ENCODE measurements at regions not wholly inside any gene's neighbourhood (a gene's known extent, or its start where the extent isn't known, plus 50 kb on each side); places are given as distances from the start of the nearest gene placed in this dataset.
"Not testable (repeated sequence)": the region's sequence is repeated elsewhere in the genome, so short reads cannot be mapped to it uniquely, and the experiment has no call there.

GRCh38 chr3:94482686-94483085 lies 419.8 kb downstream of the NSUN3 start:
- H3K36me3 Mint-ChIP-seq (ENCODE audit: unreplicated experiment) = no peaks in the 10 kb centered on the region
- H3K27ac Mint-ChIP-seq (ENCODE audit: unreplicated experiment) = no peak overlapping the region
- H3K4me1 Mint-ChIP-seq (ENCODE audit: low read depth, unreplicated experiment) = no peaks in the 10 kb centered on the region
- no peak for TF ChIP-seq CTCF (IDR thresholded peaks at IDR 0.05; ENCODE audit: partially characterized antibody, unreplicated experiment)
- no peaks in the 10 kb centered on the region for H3K9me3 Mint-ChIP-seq (ENCODE audit: unreplicated experiment)
- no peaks in the 10 kb centered on the region for H3K27me3 Mint-ChIP-seq (ENCODE audit: unreplicated experiment)
- no peak overlapping the region for H3K4me3 Mint-ChIP-seq (ENCODE audit: unreplicated experiment)
- DNase-seq = no peak

DNA sequence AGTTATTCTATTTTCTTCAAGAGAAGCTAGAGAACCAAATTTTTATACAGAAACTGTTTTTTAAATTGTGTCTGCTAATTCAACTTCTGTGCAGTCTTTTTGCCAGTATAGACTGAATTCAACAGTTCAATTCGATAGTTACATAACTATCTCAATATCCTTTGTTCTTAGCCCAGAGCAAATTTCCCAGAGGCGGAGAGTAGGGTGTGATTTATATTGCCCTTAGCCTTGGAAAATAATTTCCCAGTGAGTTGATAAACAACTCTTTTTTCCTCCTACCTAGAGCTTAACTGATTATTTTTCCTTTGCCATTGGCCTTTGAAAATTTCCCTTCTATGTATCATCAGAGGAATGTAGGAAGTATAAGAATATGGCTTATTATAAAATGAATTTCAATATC lies 420.5 kb downstream of the NSUN3 start:
- no peak for DNase-seq
- no peak overlapping the region for H3K4me3 Mint-ChIP-seq (ENCODE audit: unreplicated experiment)
- H3K4me1 Mint-ChIP-seq (ENCODE audit: low read depth, unreplicated experiment) = no peaks in the 10 kb centered on the region
- H3K36me3 Mint-ChIP-seq (ENCODE audit: unreplicated experiment) = no peaks in the 10 kb centered on the region
- no peaks in the 10 kb centered on the region for H3K9me3 Mint-ChIP-seq (ENCODE audit: unreplicated experiment)
- TF ChIP-seq CTCF (IDR thresholded peaks at IDR 0.05; ENCODE audit: partially characterized antibody, unreplicated experiment) = no peak
- H3K27ac Mint-ChIP-seq (ENCODE audit: unreplicated experiment) = no peak overlapping the region
- H3K27me3 Mint-ChIP-seq (ENCODE audit: unreplicated experiment) = no peaks in the 10 kb centered on the region

DNA sequence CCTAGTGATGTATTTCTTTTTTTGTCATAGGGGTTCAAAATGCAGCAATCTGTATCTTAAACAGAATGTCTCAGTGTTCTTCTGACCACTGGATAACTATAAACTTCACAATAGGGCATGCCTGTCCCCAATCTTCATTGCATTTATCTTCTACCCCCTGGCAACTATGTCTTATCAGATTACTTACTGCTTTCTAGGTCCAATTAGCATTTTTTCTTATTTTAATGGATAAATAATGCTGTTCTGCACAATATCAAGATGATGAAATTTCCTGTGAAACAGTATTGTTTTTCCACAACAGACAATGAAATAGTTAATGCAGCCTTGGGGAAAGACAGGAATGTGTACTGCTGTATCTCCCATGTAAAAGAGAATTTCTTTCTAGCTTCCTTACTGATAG lies 432.1 kb downstream of the NSUN3 start:
- Mint-ChIP-seq H3K27ac (ENCODE audit: unreplicated experiment) (no peak overlapping the region), H3K36me3 (ENCODE audit: unreplicated experiment) (peaks cover 6% of the 10 kb centered on the region), H3K4me3 (ENCODE audit: unreplicated experiment) (no peak overlapping the region), H3K9me3 (ENCODE audit: unreplicated experiment) (peaks cover 3% of the 10 kb centered on the region), H3K4me1 (ENCODE audit: low read depth, unreplicated experiment) (no peaks in the 10 kb centered on the region), H3K27me3 (ENCODE audit: unreplicated experiment) (no peaks in the 10 kb centered on the region)
- no peak for TF ChIP-seq CTCF (IDR thresholded peaks at IDR 0.05; ENCODE audit: partially characterized antibody, unreplicated experiment)
- no peak for DNase-seq

DNA sequence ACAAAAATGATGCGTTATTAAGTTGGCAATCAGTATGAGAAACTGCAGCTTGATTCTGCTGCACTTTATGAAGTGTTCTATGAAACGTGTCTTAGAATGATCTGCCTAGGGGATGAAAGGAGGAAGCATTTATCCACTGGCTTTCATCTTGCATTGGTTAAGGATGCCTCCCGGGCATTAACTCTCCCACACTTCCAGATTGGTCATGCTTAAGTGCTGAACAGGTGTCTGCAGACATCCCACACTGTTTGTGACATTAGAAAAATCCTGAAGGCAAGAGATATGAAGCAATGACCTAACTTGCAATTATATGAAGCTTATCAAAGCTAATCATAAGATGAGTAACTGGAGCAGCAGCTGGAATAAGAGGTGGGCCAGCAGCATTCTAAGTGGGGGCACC lies 437.3 kb downstream of the NSUN3 start:
- Mint-ChIP-seq H3K9me3 (ENCODE audit: unreplicated experiment) (peaks cover 8% of the 10 kb centered on the region), H3K4me3 (ENCODE audit: unreplicated experiment) (no peak overlapping the region), H3K36me3 (ENCODE audit: unreplicated experiment) (peaks cover 17% of the 10 kb centered on the region), H3K4me1 (ENCODE audit: low read depth, unreplicated experiment) (no peaks in the 10 kb centered on the region), H3K27me3 (ENCODE audit: unreplicated experiment) (no peaks in the 10 kb centered on the region), H3K27ac (ENCODE audit: unreplicated experiment) (no peak overlapping the region)
- TF ChIP-seq CTCF (IDR thresholded peaks at IDR 0.05; ENCODE audit: partially characterized antibody, unreplicated experiment) = no peak
- no peak for DNase-seq

- H3K9me3 Mint-ChIP-seq (ENCODE audit: unreplicated experiment); H3K4me3 Mint-ChIP-seq (ENCODE audit: unreplicated experiment); H3K27me3 Mint-ChIP-seq (ENCODE audit: unreplicated experiment); DNase-seq; H3K27ac Mint-ChIP-seq (ENCODE audit: unreplicated experiment); H3K4me1 Mint-ChIP-seq (ENCODE audit: low read depth, unreplicated experiment): not testable (repeated sequence)
- peaks cover 11% of the 10 kb centered on the region for H3K36me3 Mint-ChIP-seq (ENCODE audit: unreplicated experiment)
Observed at GRCh38 chr3:94507354-94507753, 444.5 kb downstream of the NSUN3 start.

GRCh38 chr3:94512876-94513275 lies 450.0 kb downstream of the NSUN3 start:
- Mint-ChIP-seq H3K4me1 (ENCODE audit: low read depth, unreplicated experiment) (peaks cover 9% of the 10 kb centered on the region), H3K27ac (ENCODE audit: unreplicated experiment) (no peak overlapping the region), H3K36me3 (ENCODE audit: unreplicated experiment) (no peaks in the 10 kb centered on the region), H3K9me3 (ENCODE audit: unreplicated experiment) (no peaks in the 10 kb centered on the region), H3K4me3 (ENCODE audit: unreplicated experiment) (no peak overlapping the region), H3K27me3 (ENCODE audit: unreplicated experiment) (no peaks in the 10 kb centered on the region)
- no peak for DNase-seq
- no peak for TF ChIP-seq CTCF (IDR thresholded peaks at IDR 0.05; ENCODE audit: partially characterized antibody, unreplicated experiment)

Data from glutamatergic neuron (in vitro differentiated cells).